Prostate gland (tissue), 2 donors: ENCODE measurements at regions not wholly inside any gene's neighbourhood (a gene's known extent, or its start where the extent isn't known, plus 50 kb on each side); places are given as distances from the start of the nearest gene placed in this dataset.

Experiments
- DNase-seq: peaks from one replicate; pipeline ENCODE4 v3.0.0-alpha.2; 2019; ENCODE audit warnings: low spot score
- H3K27ac ChIP-seq, 2 donors: fragments of 200-600 bp; sonication (generic); 2 replicates each; pipeline ENCODE4 v1.5.1; 2017 to 2019
- H3K27me3 ChIP-seq: fragments of 200-600 bp; sonication (generic); replicated peaks from 2 replicates; pipeline ENCODE4 v1.5.1; 2019; ENCODE audit not compliant: insufficient read depth
- H3K36me3 ChIP-seq, 2 donors: fragments of 200-600 bp; sonication (generic); 1 replicate in 1 of 2; 2 replicates in 1 of 2; pipeline versions ENCODE4 v1.5.1 to v1.8.1; 2017 to 2019
- H3K4me1 ChIP-seq: fragments of 200-600 bp; sonication (generic); replicated peaks from 2 replicates; pipeline ENCODE4 v1.5.1; 2019
- H3K4me3 ChIP-seq, 2 donors: fragments of 200-600 bp; sonication (generic); 2 replicates each; pipeline ENCODE4 v1.5.1; 2017 to 2019
- H3K9me3 ChIP-seq: fragments of 200-600 bp; sonication (generic); 2 replicates; pipeline ENCODE4 v1.5.1; 2017
- CTCF ChIP-seq, 4 experiments: fragments of 200-600 bp in 2 of 4; fragments of 450-650 bp in 2 of 4; sonication (generic) in 2 of 4; IDR thresholded peaks; 1 replicate in 3 of 4; 2 replicates in 1 of 4; pipeline ENCODE4 v1.5.1; 2016 to 2019; ENCODE audit warnings: antibody characterized with exemption in 4 of 4, mild to moderate bottlenecking in 2 of 4, moderate library complexity in 2 of 4
- POLR2A ChIP-seq: fragments of 450-650 bp; IDR thresholded peaks from one replicate; pipeline ENCODE4 v1.6.1; 2016; ENCODE audit warnings: antibody characterized with exemption, mild to moderate bottlenecking
- POLR2AphosphoS5 ChIP-seq: sonication (generic); formaldehyde crosslinking; IDR thresholded peaks from one replicate; pipeline ENCODE4 v1.6.1; 2017; ENCODE audit warnings: antibody characterized with exemption
- WGBS: methylation state at CpG from one replicate; pipeline ENCODE4 v1.1.5; 2018; 5-methylcytosine and 5-hydroxymethylcytosine counted together
- intact Hi-C: fragments of 100-400 bp; cut with DNase I; formaldehyde crosslinking; loops from one replicate; pipeline ENCODE4 v1.14.2; 2022

- intact Hi-C loops = loop anchor here (10.0 kb wide), 1 partner anchor 226 kb away; no protein-coding TSS in a partner anchor
- Histone ChIP-seq H3K36me3 (no peaks in the 10 kb centered on the region), H3K27ac (no peak overlapping the region), H3K27me3 (no peaks in the 10 kb centered on the region), H3K4me3 (no peak overlapping the region), H3K9me3 (no peaks in the 10 kb centered on the region), H3K4me1 (peaks cover 12% of the 10 kb centered on the region)
- no peak for DNase-seq
- WGBS = 86% methylated on average over 9 of the region's 9 CpGs
- TF ChIP-seq POLR2AphosphoS5 = no peak
- no peak for TF ChIP-seq CTCF (IDR thresholded peaks at IDR 0.05)
- no peak for TF ChIP-seq POLR2A
Measured at GRCh38 chr10:78968300-78968942, 100.3 kb upstream of the ZMIZ1 start.

GRCh38 chr10:78968943-78969342, 99.8 kb upstream of the ZMIZ1 start:
- 79% methylated on average over 3 of the region's 3 CpGs for WGBS
- DNase-seq = no peak
- intact Hi-C loops = loop anchor here (10.0 kb wide), 1 partner anchor 226 kb away; no protein-coding TSS in a partner anchor
- Histone ChIP-seq H3K9me3 (no peaks in the 10 kb centered on the region), H3K27ac (no peak overlapping the region), H3K4me3 (no peak overlapping the region), H3K27me3 (no peaks in the 10 kb centered on the region), H3K36me3 (no peaks in the 10 kb centered on the region), H3K4me1 (peaks cover 12% of the 10 kb centered on the region)
- TF ChIP-seq CTCF (IDR thresholded peaks at IDR 0.05) = no peak
- TF ChIP-seq POLR2A = no peak
- TF ChIP-seq POLR2AphosphoS5 = no peak

- intact Hi-C loops = loop anchor here (10.0 kb wide), 1 partner anchor 225 kb away; no protein-coding TSS in a partner anchor
- TF ChIP-seq CTCF (IDR thresholded peaks at IDR 0.05) (no peak), POLR2A (no peak), POLR2AphosphoS5 (no peak)
- 88% methylated on average over 10 of the region's 10 CpGs for WGBS
- peaks cover 12% of the 10 kb centered on the region for H3K4me1 ChIP-seq
- no peak overlapping the region for H3K27ac ChIP-seq
- H3K9me3 ChIP-seq = no peaks in the 10 kb centered on the region
- DNase-seq = no peak
- H3K4me3 ChIP-seq = no peak overlapping the region
- H3K36me3 ChIP-seq = no peaks in the 10 kb centered on the region
- no peaks in the 10 kb centered on the region for H3K27me3 ChIP-seq
Measured at GRCh38 chr10:78969719-78970118, 99.0 kb upstream of the ZMIZ1 start.

- peaks cover 7% of the 10 kb centered on the region for H3K4me1 ChIP-seq
- no peak overlapping the region for H3K27ac ChIP-seq
- H3K27me3 ChIP-seq = no peaks in the 10 kb centered on the region
- no peak for DNase-seq
- H3K36me3 ChIP-seq = no peaks in the 10 kb centered on the region
- intact Hi-C loops = no loop called here
- no peaks in the 10 kb centered on the region for H3K9me3 ChIP-seq
- no peak for TF ChIP-seq POLR2AphosphoS5
- H3K4me3 ChIP-seq = no peak overlapping the region
- 92% methylated on average over 10 of the region's 10 CpGs for WGBS
Measured at GRCh38 chr10:78970261-78970660, 98.5 kb upstream of the ZMIZ1 start.

- H3K27ac ChIP-seq = no peak overlapping the region
- H3K36me3 ChIP-seq = no peaks in the 10 kb centered on the region
- intact Hi-C loops = no loop called here
- no peak for TF ChIP-seq POLR2AphosphoS5
- TF ChIP-seq CTCF (IDR thresholded peaks at IDR 0.05) = no peak
- no peak for TF ChIP-seq POLR2A
- DNase-seq = no peak
- H3K27me3 ChIP-seq = no peaks in the 10 kb centered on the region
- H3K9me3 ChIP-seq = no peaks in the 10 kb centered on the region
- WGBS = 97% methylated on average over 5 of the region's 5 CpGs
- H3K4me1 ChIP-seq = peaks cover 6% of the 10 kb centered on the region
- no peak overlapping the region for H3K4me3 ChIP-seq
Measured at GRCh38 chr10:78971094-78971682, 97.6 kb upstream of the ZMIZ1 start.
